ENCODE measurements at regions not wholly inside any gene's neighbourhood (a gene's known extent, or its start where the extent isn't known, plus 50 kb on each side); places are given as distances from the start of the nearest gene placed in this dataset.

DNA sequence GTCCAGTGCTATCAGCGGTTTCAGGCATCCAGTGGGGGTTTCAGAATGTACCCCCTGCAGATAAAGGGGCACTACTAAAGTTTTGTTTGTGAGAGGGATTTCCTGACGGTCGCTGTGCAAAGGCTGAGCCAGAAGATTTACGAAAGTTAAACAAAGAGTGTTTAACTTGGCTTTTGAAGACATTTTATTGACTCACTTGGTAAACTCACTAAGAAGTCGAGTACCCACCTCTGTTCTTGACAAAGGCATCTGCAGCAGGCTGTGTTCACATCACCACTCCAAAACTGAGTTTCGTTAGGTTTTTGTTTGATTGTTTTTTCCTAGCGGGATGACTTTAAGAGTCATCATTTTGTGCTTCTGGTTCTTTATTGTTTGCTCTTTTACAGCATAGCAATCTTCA is 143.9 kb upstream of the TBL1X start:
- TF ChIP-seq EZH2phosphoT487 (IDR thresholded peaks at IDR 0.05; ENCODE audit: unreplicated experiment) (no peak), CREB1 (CRISPR knock-in tag; IDR thresholded peaks at IDR 0.05; ENCODE audit: low read depth) (no peak), EZH2 (IDR thresholded peaks at IDR 0.05; ENCODE audit: low read depth, unreplicated experiment) (no peak), ZNF331 (CRISPR knock-in tag; IDR thresholded peaks at IDR 0.05; ENCODE audit: low read depth) (no peak)
- TF ChIP-seq, protein P1, sequence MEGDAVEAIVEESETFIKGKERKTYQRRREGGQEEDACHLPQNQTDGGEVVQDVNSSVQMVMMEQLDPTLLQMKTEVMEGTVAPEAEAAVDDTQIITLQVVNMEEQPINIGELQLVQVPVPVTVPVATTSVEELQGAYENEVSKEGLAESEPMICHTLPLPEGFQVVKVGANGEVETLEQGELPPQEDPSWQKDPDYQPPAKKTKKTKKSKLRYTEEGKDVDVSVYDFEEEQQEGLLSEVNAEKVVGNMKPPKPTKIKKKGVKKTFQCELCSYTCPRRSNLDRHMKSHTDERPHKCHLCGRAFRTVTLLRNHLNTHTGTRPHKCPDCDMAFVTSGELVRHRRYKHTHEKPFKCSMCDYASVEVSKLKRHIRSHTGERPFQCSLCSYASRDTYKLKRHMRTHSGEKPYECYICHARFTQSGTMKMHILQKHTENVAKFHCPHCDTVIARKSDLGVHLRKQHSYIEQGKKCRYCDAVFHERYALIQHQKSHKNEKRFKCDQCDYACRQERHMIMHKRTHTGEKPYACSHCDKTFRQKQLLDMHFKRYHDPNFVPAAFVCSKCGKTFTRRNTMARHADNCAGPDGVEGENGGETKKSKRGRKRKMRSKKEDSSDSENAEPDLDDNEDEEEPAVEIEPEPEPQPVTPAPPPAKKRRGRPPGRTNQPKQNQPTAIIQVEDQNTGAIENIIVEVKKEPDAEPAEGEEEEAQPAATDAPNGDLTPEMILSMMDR (conservative IDR thresholded peaks at IDR 0.05; ENCODE audit: low read depth in 2 of 2) = no peak
- TF ChIP-seq, protein P2, sequence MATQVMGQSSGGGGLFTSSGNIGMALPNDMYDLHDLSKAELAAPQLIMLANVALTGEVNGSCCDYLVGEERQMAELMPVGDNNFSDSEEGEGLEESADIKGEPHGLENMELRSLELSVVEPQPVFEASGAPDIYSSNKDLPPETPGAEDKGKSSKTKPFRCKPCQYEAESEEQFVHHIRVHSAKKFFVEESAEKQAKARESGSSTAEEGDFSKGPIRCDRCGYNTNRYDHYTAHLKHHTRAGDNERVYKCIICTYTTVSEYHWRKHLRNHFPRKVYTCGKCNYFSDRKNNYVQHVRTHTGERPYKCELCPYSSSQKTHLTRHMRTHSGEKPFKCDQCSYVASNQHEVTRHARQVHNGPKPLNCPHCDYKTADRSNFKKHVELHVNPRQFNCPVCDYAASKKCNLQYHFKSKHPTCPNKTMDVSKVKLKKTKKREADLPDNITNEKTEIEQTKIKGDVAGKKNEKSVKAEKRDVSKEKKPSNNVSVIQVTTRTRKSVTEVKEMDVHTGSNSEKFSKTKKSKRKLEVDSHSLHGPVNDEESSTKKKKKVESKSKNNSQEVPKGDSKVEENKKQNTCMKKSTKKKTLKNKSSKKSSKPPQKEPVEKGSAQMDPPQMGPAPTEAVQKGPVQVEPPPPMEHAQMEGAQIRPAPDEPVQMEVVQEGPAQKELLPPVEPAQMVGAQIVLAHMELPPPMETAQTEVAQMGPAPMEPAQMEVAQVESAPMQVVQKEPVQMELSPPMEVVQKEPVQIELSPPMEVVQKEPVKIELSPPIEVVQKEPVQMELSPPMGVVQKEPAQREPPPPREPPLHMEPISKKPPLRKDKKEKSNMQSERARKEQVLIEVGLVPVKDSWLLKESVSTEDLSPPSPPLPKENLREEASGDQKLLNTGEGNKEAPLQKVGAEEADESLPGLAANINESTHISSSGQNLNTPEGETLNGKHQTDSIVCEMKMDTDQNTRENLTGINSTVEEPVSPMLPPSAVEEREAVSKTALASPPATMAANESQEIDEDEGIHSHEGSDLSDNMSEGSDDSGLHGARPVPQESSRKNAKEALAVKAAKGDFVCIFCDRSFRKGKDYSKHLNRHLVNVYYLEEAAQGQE (IDR thresholded peaks at IDR 0.05; ENCODE audit: unreplicated experiment) = no peak

Measured in GM23338 (cell line).